Liver (tissue), 8 donors: ENCODE measurements at regions not wholly inside any gene's neighbourhood (a gene's known extent, or its start where the extent isn't known, plus 50 kb on each side); places are given as distances from the start of the nearest gene placed in this dataset.
"Not testable (repeated sequence)": the region's sequence is repeated elsewhere in the genome, so short reads cannot be mapped to it uniquely, and the experiment has no call there.

Source experiments
- DNase-seq: peaks from one replicate; pipeline ENCODE4 v3.0.0-alpha.2; 2017; ENCODE audit warnings: low spot score
- H3K27ac ChIP-seq, 2 donors: one replicate each; pipeline ENCODE4 v1.7.0; 2013; ENCODE audit warnings: inconsistent platforms in 2 of 2, low read length in 2 of 2, control low read depth in 1 of 2, low read depth in 1 of 2, mild to moderate bottlenecking in 1 of 2
- H3K27me3 ChIP-seq, 4 donors: one replicate each; pipeline versions ENCODE4 v1.6.1 to v1.7.0; 2013; ENCODE audit warnings: low read length in 3 of 4, inconsistent platforms in 1 of 4, mild to moderate bottlenecking in 1 of 4, moderate library complexity in 1 of 4; ENCODE audit not compliant: control insufficient read depth in 4 of 4, insufficient read depth in 4 of 4
- H3K36me3 ChIP-seq, 4 donors: one replicate each; pipeline versions ENCODE4 v1.6.1 to v1.7.0; 2013; ENCODE audit warnings: low read length in 3 of 4, mild to moderate bottlenecking in 3 of 4, low read depth in 1 of 4, moderate library complexity in 1 of 4; ENCODE audit not compliant: control insufficient read depth in 4 of 4, insufficient read depth in 3 of 4
- H3K4me1 ChIP-seq, 4 donors: one replicate each; pipeline versions ENCODE4 v1.6.1 to v1.7.0; 2013; ENCODE audit warnings: low read length in 3 of 4, mild to moderate bottlenecking in 3 of 4, moderate library complexity in 1 of 4; ENCODE audit not compliant: control insufficient read depth in 4 of 4, insufficient read depth in 4 of 4
- H3K4me3 ChIP-seq, 3 donors: one replicate each; pipeline versions ENCODE4 v1.6.1 to v1.7.0; 2013; ENCODE audit warnings: low read length in 3 of 3, control low read depth in 1 of 3, low read depth in 1 of 3, mild to moderate bottlenecking in 1 of 3
- H3K9ac ChIP-seq, 2 donors: one replicate each; pipeline ENCODE4 v1.7.0; 2013; ENCODE audit warnings: low read length in 2 of 2, mild to moderate bottlenecking in 2 of 2, moderate library complexity in 2 of 2, control low read depth in 1 of 2, low read depth in 1 of 2
- H3K9me3 ChIP-seq, 4 donors: one replicate each; pipeline versions ENCODE4 v1.6.1 to v1.7.0; 2013; ENCODE audit warnings: low read length in 3 of 4; ENCODE audit not compliant: control insufficient read depth in 4 of 4
- ATF3 ChIP-seq: IDR thresholded peaks from 2 replicates; pipeline ENCODE4 v1.6.1; 2016; ENCODE audit warnings: antibody characterized with exemption
- CTCF ChIP-seq: fragments of 150-350 bp; IDR thresholded peaks from 2 replicates; pipeline ENCODE4 v1.5.1; 2017; ENCODE audit warnings: improper control_type of control experiment, low read depth, low read length; ENCODE audit not compliant: missing input control
- EGR1 ChIP-seq, 2 donors: IDR thresholded peaks; 2 replicates each; pipeline ENCODE4 v1.6.1; 2016 to 2018; ENCODE audit warnings: antibody characterized with exemption in 2 of 2, low read depth in 2 of 2
- FOXA2 ChIP-seq: IDR thresholded peaks from 2 replicates; pipeline ENCODE4 v1.6.1; 2016; ENCODE audit warnings: antibody characterized with exemption
- HNF4A ChIP-seq, 2 donors: conservative IDR thresholded peaks; 2 replicates each; pipeline ENCODE4 v1.6.1; 2016; ENCODE audit warnings: antibody characterized with exemption in 2 of 2, mild to moderate bottlenecking in 2 of 2
- HNF4G ChIP-seq: IDR thresholded peaks from 2 replicates; pipeline ENCODE4 v1.6.1; 2016; ENCODE audit warnings: antibody characterized with exemption
- JUND ChIP-seq, 2 donors: IDR thresholded peaks; 2 replicates each; pipeline ENCODE4 v1.6.1; 2016; ENCODE audit warnings: antibody characterized with exemption in 2 of 2
- MAX ChIP-seq: IDR thresholded peaks from 2 replicates; pipeline ENCODE4 v1.6.1; 2016; ENCODE audit warnings: antibody characterized with exemption
- RAD21 ChIP-seq, 2 donors: IDR thresholded peaks; 2 replicates each; pipeline ENCODE4 v1.6.1; 2016; ENCODE audit warnings: antibody characterized with exemption in 2 of 2, mild to moderate bottlenecking in 2 of 2
- REST ChIP-seq: IDR thresholded peaks from 2 replicates; pipeline ENCODE4 v1.6.1; 2016; ENCODE audit warnings: antibody characterized with exemption, mild to moderate bottlenecking
- SP1 ChIP-seq: IDR thresholded peaks from 2 replicates; pipeline ENCODE4 v1.6.1; 2018; ENCODE audit warnings: antibody characterized with exemption, mild to moderate bottlenecking
- TAF1 ChIP-seq: conservative IDR thresholded peaks from 2 replicates; pipeline ENCODE4 v1.6.1; 2016; ENCODE audit warnings: antibody characterized with exemption, mild to moderate bottlenecking
- ZBTB33 ChIP-seq: IDR thresholded peaks from 2 replicates; pipeline ENCODE4 v1.6.1; 2016; ENCODE audit warnings: antibody characterized with exemption
- WGBS: extraction: QIAGEN DNeasy Blood & Tissue Kit; methylation state at CpG from one replicate; pipeline ENCODE4 v1.1.7; 2013; 5-methylcytosine and 5-hydroxymethylcytosine counted together
- donor health status: healthy.
- donor health status: healthy.
- donor health status: healthy.
- donor health status: healthy.
- donor health status: healthy.

GRCh38 chr5:35533156-35533555 is 84.5 kb upstream of the SPEF2 start:
- Histone ChIP-seq H3K4me3 (no peak overlapping the region), H3K27me3 (no peaks in the 10 kb centered on the region), H3K4me1 (no peaks in the 10 kb centered on the region), H3K9ac (no peak overlapping the region), H3K36me3 (no peaks in the 10 kb centered on the region), H3K27ac (no peak overlapping the region), H3K9me3 (no peaks in the 10 kb centered on the region)
- no peak for DNase-seq
- TF ChIP-seq TAF1 (no peak), ATF3 (no peak), REST (no peak), RAD21 (IDR thresholded peaks at IDR 0.05) (no peak), ZBTB33 (no peak), FOXA2 (no peak), CTCF (no peak)
- 93% methylated on average over 3 of the region's 3 CpGs for WGBS

GRCh38 chr5:35531553-35531952 is 86.1 kb upstream of the SPEF2 start:
- DNase-seq, result not testable (repeated sequence)

GRCh38 chr5:35518104-35518503 is 99.6 kb upstream of the SPEF2 start:
- H3K36me3 ChIP-seq, result no peaks in the 10 kb centered on the region
- H3K27ac ChIP-seq, result no peak overlapping the region
- WGBS, result 83% methylated on average over 1 of the region's 1 CpG
- H3K9ac ChIP-seq, result no peak overlapping the region
- DNase-seq, result no peak
- no peak overlapping the region for H3K4me3 ChIP-seq
- H3K27me3 ChIP-seq, result no peaks in the 10 kb centered on the region
- peaks cover 0 to 2% (median 0%) of the 10 kb centered on the region in 4 donors for H3K9me3 ChIP-seq
- no peaks in the 10 kb centered on the region for H3K4me1 ChIP-seq
- TF ChIP-seq HNF4A (conservative IDR thresholded peaks at IDR 0.05), result no peak
- TF ChIP-seq MAX, result no peak
- no peak for TF ChIP-seq ATF3
- no peak for TF ChIP-seq EGR1 (IDR thresholded peaks at IDR 0.05; ENCODE audit: low read depth in 2 of 2)
- TF ChIP-seq CTCF, result no peak
- no peak for TF ChIP-seq RAD21 (IDR thresholded peaks at IDR 0.05)
- no peak for TF ChIP-seq HNF4G
- no peak for TF ChIP-seq SP1
- no peak for TF ChIP-seq FOXA2
- no peak for TF ChIP-seq JUND (IDR thresholded peaks at IDR 0.05)
- TF ChIP-seq REST, result no peak

More at GRCh38 chr5:35531553-35531952, 86.1 kb upstream of the SPEF2 start:
- H3K27me3 ChIP-seq, H3K4me1 ChIP-seq, H3K27ac ChIP-seq, H3K36me3 ChIP-seq, H3K4me3 ChIP-seq, H3K9me3 ChIP-seq, H3K9ac ChIP-seq: not testable (repeated sequence)
- WGBS, result 96% methylated on average over 29 of the region's 29 CpGs
